HCT116 (cell line): ENCODE measurements at regions not wholly inside any gene's neighbourhood (a gene's known extent, or its start where the extent isn't known, plus 50 kb on each side); places are given as distances from the start of the nearest gene placed in this dataset.
"Not testable (repeated sequence)": the region's sequence is repeated elsewhere in the genome, so short reads cannot be mapped to it uniquely, and the experiment has no call there.

Source experiments
- ATAC-seq: fragments of 200-7000 bp; cut with Tn5 transposase; 2 replicates; pipeline ENCODE4 v1.9.1; 2020; ENCODE audit warnings: mild to moderate bottlenecking, moderate library complexity
- BruUV-seq: library from RNA; stranded (reverse); fragments of 400-500 nt; replicated peaks from 2 replicates; lab custom pipeline; 2021; lab: Mats Ljungman, UMichigan
- CTCF ChIA-PET: fragments of 300-600 bp; sonication (Branson Sonifier 250); formaldehyde crosslinking; loops from one replicate; lab custom pipeline; 2021; ENCODE audit warnings: antibody characterized with exemption; lab: Charles Lee
- POLR2A ChIA-PET: fragments of 300-600, 350-600 bp; sonication (Branson Sonifier 250); formaldehyde crosslinking; loops from one replicate; lab custom pipeline; 2021; ENCODE audit warnings: antibody characterized with exemption; lab: Charles Lee
- RAD21 ChIA-PET, 2 experiments: fragments of 300-600 bp; sonication (Branson Sonifier 250); formaldehyde crosslinking; loops; one replicate each; lab custom pipeline; 2023; ENCODE audit warnings: low total read pairs in 2 of 2; ENCODE audit not compliant: uncharacterized antibody in 2 of 2, unreplicated experiment in 2 of 2, low non-redundant PET in 1 of 2; lab: Charles Lee
- DNase-seq: peaks from one replicate; pipeline ENCODE4 v3.0.0-alpha.2; 2010; ENCODE audit warnings: low read depth, low spot score
- H2AFZ ChIP-seq: fragments of 200-600 bp; shearing (Covaris generic), sonication (generic); 2 replicates; pipeline ENCODE4 v1.6.1; 2017; ENCODE audit warnings: low read depth, mixed run types, mixed read lengths, antibody characterized with exemption, low read length; ENCODE audit not compliant: poor library complexity, severe bottlenecking
- H3K27ac ChIP-seq: 2 replicates; pipeline ENCODE4 v1.5.1; 2012; ENCODE audit warnings: low read depth, low read length
- H3K27me3 ChIP-seq: fragments of 200-600 bp; sonication (generic); 2 replicates; pipeline ENCODE4 v1.6.1; 2016; ENCODE audit warnings: mixed run types, low read length, mixed read lengths; ENCODE audit not compliant: insufficient read depth
- H3K36me3 ChIP-seq, 2 experiments: fragments of 200-500 bp in 1 of 2; fragments of 200-600 bp in 1 of 2; sonication (Bioruptor generic) in 1 of 2; sonication (generic) in 1 of 2; 2 replicates each; pipeline versions ENCODE4 v1.5.1 to v1.6.1; 2014 to 2016; ENCODE audit warnings: low read length in 2 of 2, inconsistent platforms in 1 of 2, mixed read lengths in 1 of 2, mixed run types in 1 of 2; ENCODE audit not compliant: insufficient read depth in 2 of 2, control insufficient read depth in 1 of 2
- H3K4me1 ChIP-seq, 2 experiments: fragments of 200-600 bp in 1 of 2; sonication (generic) in 1 of 2; 2 replicates each; pipeline versions ENCODE4 v1.5.1 to v1.6.1; 2012 to 2017; ENCODE audit warnings: low read length in 2 of 2, inconsistent platforms in 1 of 2, mild to moderate bottlenecking in 1 of 2, mixed read lengths in 1 of 2, mixed run types in 1 of 2, moderate library complexity in 1 of 2; ENCODE audit not compliant: insufficient read depth in 2 of 2, control insufficient read depth in 1 of 2
- H3K4me2 ChIP-seq: fragments of 200-600 bp; sonication (generic); 2 replicates; pipeline ENCODE4 v1.6.1; 2017; ENCODE audit warnings: mixed run types, low read length, mixed read lengths
- H3K4me3 ChIP-seq, 2 experiments: fragments of 200-600 bp in 1 of 2; sonication (generic) in 1 of 2; replicated peaks in 1 of 2; 2 replicates each; pipeline ENCODE4 v1.5.1; 2011 to 2016; ENCODE audit warnings: low read length in 2 of 2, control low read depth in 1 of 2, low read depth in 1 of 2, mild to moderate bottlenecking in 1 of 2, mixed read lengths in 1 of 2, mixed run types in 1 of 2
- H3K79me2 ChIP-seq: fragments of 200-600 bp; sonication (generic); 2 replicates; pipeline ENCODE4 v1.6.1; 2017; ENCODE audit warnings: mild to moderate bottlenecking, mixed run types, low read length, moderate library complexity, mixed read lengths; ENCODE audit not compliant: insufficient read depth
- H3K9ac ChIP-seq: fragments of 200-600 bp; sonication (generic); 2 replicates; pipeline ENCODE4 v1.6.1; 2016; ENCODE audit warnings: low read length, mixed read lengths
- H3K9me2 ChIP-seq: fragments of 200-600 bp; sonication (generic), shearing (Covaris generic); 2 replicates; pipeline ENCODE4 v1.6.1; 2017; ENCODE audit warnings: mixed run types, mild to moderate bottlenecking, moderate library complexity; ENCODE audit not compliant: insufficient read depth
- H3K9me3 ChIP-seq, 2 experiments: fragments of 200-500 bp in 1 of 2; fragments of 200-600 bp in 1 of 2; sonication (Bioruptor generic) in 1 of 2; sonication (generic) in 1 of 2; 2 replicates each; pipeline ENCODE4 v1.6.1; 2014 to 2017; ENCODE audit warnings: low read length in 2 of 2, mixed read lengths in 2 of 2, inconsistent platforms in 1 of 2, low read depth in 1 of 2, mild to moderate bottlenecking in 1 of 2, mixed run types in 1 of 2, moderate library complexity in 1 of 2; ENCODE audit not compliant: control insufficient read depth in 1 of 2, insufficient read depth in 1 of 2
- H4K20me1 ChIP-seq: fragments of 200-600 bp; sonication (generic), shearing (Covaris generic); 2 replicates; pipeline ENCODE4 v1.6.1; 2017; ENCODE audit warnings: mixed run types, mild to moderate bottlenecking, moderate library complexity; ENCODE audit not compliant: insufficient read depth
- ATF3 ChIP-seq: IDR thresholded peaks from 2 replicates; pipeline ENCODE4 v1.6.1; 2012
- CBX3 ChIP-seq: IDR thresholded peaks from 2 replicates; pipeline ENCODE4 v1.6.1; 2012; ENCODE audit warnings: low read depth
- CEBPB ChIP-seq: IDR thresholded peaks from 2 replicates; pipeline ENCODE4 v1.6.1; 2012; ENCODE audit warnings: low read depth
- CTCF ChIP-seq, 3 experiments: fragments of 200-600 bp in 1 of 3; sonication (generic) in 1 of 3; IDR thresholded peaks in 2 of 3; conservative IDR thresholded peaks in 1 of 3; 2 replicates each; pipeline ENCODE4 v1.5.1; 2012 to 2017; ENCODE audit warnings: low read depth in 2 of 3, low read length in 2 of 3, antibody characterized with exemption in 1 of 3, borderline replicate concordance in 1 of 3, control low read depth in 1 of 3, mild to moderate bottlenecking in 1 of 3, mixed read lengths in 1 of 3, mixed run types in 1 of 3, moderate library complexity in 1 of 3; ENCODE audit not compliant: insufficient read depth in 1 of 3
- EGR1 ChIP-seq: IDR thresholded peaks from 2 replicates; pipeline ENCODE4 v1.6.1; 2012; ENCODE audit warnings: low read depth
- EZH2phosphoT487 ChIP-seq: fragments of 200-600 bp; IDR thresholded peaks from 2 replicates; pipeline ENCODE4 v1.6.1; 2018; ENCODE audit warnings: antibody characterized with exemption, borderline replicate concordance
- FOSL1 ChIP-seq: IDR thresholded peaks from 2 replicates; pipeline ENCODE4 v1.6.1; 2012; ENCODE audit warnings: low read depth
- MAX ChIP-seq: IDR thresholded peaks from 2 replicates; pipeline ENCODE4 v1.6.1; 2012
- REST ChIP-seq: IDR thresholded peaks from 2 replicates; pipeline ENCODE4 v1.6.1; 2012; ENCODE audit warnings: low read depth
- SP1 ChIP-seq: IDR thresholded peaks from 2 replicates; pipeline ENCODE4 v1.6.1; 2012; ENCODE audit warnings: low read depth
- SRF ChIP-seq: IDR thresholded peaks from 2 replicates; pipeline ENCODE4 v1.6.1; 2012; ENCODE audit warnings: low read depth
- TCF7L2 ChIP-seq: IDR thresholded peaks from 2 replicates; pipeline ENCODE4 v1.7.0; 2011; ENCODE audit warnings: borderline replicate concordance, inconsistent platforms; ENCODE audit not compliant: insufficient read depth, insufficient read length; ENCODE audit errors: extremely low read depth
- ZFX ChIP-seq: fragments of 450-650 bp; IDR thresholded peaks from 2 replicates; pipeline ENCODE4 v1.6.1; 2017
- ZNF274 ChIP-seq: fragments of 200-500 bp; sonication (Bioruptor generic); IDR thresholded peaks from 2 replicates; pipeline ENCODE4 v1.6.1; 2014; ENCODE audit warnings: mild to moderate bottlenecking, low read depth, low read length, inconsistent platforms
- intact Hi-C: fragments of 100-400 bp; cut with micrococcal nuclease; formaldehyde crosslinking; loops from 2 replicates; pipeline ENCODE4 v1.10.0; 2022

GRCh38 chr15:79744485-79744884, 152.3 kb downstream of the MTHFS start:
- BruUV-seq, RAD21 ChIA-PET, H3K4me2 ChIP-seq, intact Hi-C loops, H3K27ac ChIP-seq, H3K4me3 ChIP-seq, CTCF ChIA-PET, H3K9ac ChIP-seq, H4K20me1 ChIP-seq, POLR2A ChIA-PET, H3K9me3 ChIP-seq, H3K79me2 ChIP-seq, H3K9me2 ChIP-seq, H2AFZ ChIP-seq, H3K4me1 ChIP-seq, H3K36me3 ChIP-seq, H3K27me3 ChIP-seq: not testable (repeated sequence)
- peak; percentile 67 for ATAC-seq
- peak; percentile 16 for DNase-seq
- peak; percentile 71; the same call in 1 of the 2 replicates for TF ChIP-seq ATF3

- Histone ChIP-seq H3K9ac (no peak overlapping the region), H3K4me2 (no peak overlapping the region), H3K4me1 (no peaks in the 10 kb centered on the region), H3K36me3 (no peaks in the 10 kb centered on the region), H3K4me3 (no peak overlapping the region), H3K9me2 (no peaks in the 10 kb centered on the region), H3K9me3 (no peaks in the 10 kb centered on the region), H3K79me2 (no peaks in the 10 kb centered on the region), H2AFZ (no peak overlapping the region), H3K27me3 (no peaks in the 10 kb centered on the region), H3K27ac (no peak overlapping the region), H4K20me1 (no peaks in the 10 kb centered on the region)
- no peak for ATAC-seq
- intact Hi-C loops = no loop called here
- ChIA-PET CTCF (no interaction called here), POLR2A (no interaction called here), RAD21 (no interaction called here)
- BruUV-seq = no TSS peak
- DNase-seq = no peak
- no peak for TF ChIP-seq CBX3
- no peak for TF ChIP-seq REST
- no peak for TF ChIP-seq ZFX
- no peak for TF ChIP-seq FOSL1
- TF ChIP-seq MAX = no peak
- TF ChIP-seq EGR1 = no peak
- no peak for TF ChIP-seq ZNF274
- TF ChIP-seq TCF7L2 = no peak
- TF ChIP-seq EZH2phosphoT487 = no peak
- TF ChIP-seq CTCF (IDR thresholded peaks at IDR 0.05 in 2 of 3, conservative IDR thresholded peaks at IDR 0.05 in 1 of 3; ENCODE audit: borderline replicate concordance in 1 of 3, insufficient read depth in 1 of 3, low read depth in 2 of 3, low read length in 2 of 3) = no peak
- no peak for TF ChIP-seq SRF
- TF ChIP-seq SP1 = no peak
- no peak for TF ChIP-seq CEBPB
Observed at GRCh38 chr15:79756365-79756764, 140.4 kb downstream of the MTHFS start.
